ENCODE measurements at regions not wholly inside any gene's neighbourhood (a gene's known extent, or its start where the extent isn't known, plus 50 kb on each side); places are given as distances from the start of the nearest gene placed in this dataset.

- intact Hi-C loops (cut with micrococcal nuclease): no loop called here
- H3K4me1 Mint-ChIP-seq: no peaks in the 10 kb centered on the region
- ChIA-PET CTCF (no interaction called here), POLR2A (no interaction called here)
- no peaks in the 10 kb centered on the region for H3K27me3 Mint-ChIP-seq
- no peaks in the 10 kb centered on the region for H3K36me3 Mint-ChIP-seq (ENCODE audit: low read depth)
- no peak overlapping the region for H3K4me3 Mint-ChIP-seq
- H3K9me3 Mint-ChIP-seq: peaks cover 2% of the 10 kb centered on the region
- ATAC-seq (ENCODE audit: low read depth) (no peak), DNase-seq (no peak)
- H3K27ac Mint-ChIP-seq: no peak overlapping the region
- TF ChIP-seq CTCF (IDR thresholded peaks at IDR 0.05): peak; percentile 19
These were observed 519.1 kb downstream of the CDH9 start for GRCh38 chr5:26519245-26519644.

- no peak for ATAC-seq (ENCODE audit: low read depth)
- ChIA-PET CTCF (no interaction called here), POLR2A (no interaction called here)
- no peak for TF ChIP-seq CTCF (IDR thresholded peaks at IDR 0.05)
- no peak for DNase-seq
- H3K9me3 Mint-ChIP-seq: peaks cover 2% of the 10 kb centered on the region
- no peak overlapping the region for H3K27ac Mint-ChIP-seq
- no peaks in the 10 kb centered on the region for H3K4me1 Mint-ChIP-seq
- intact Hi-C loops (cut with micrococcal nuclease): no loop called here
- no peaks in the 10 kb centered on the region for H3K27me3 Mint-ChIP-seq
- H3K4me3 Mint-ChIP-seq: no peak overlapping the region
- no peaks in the 10 kb centered on the region for H3K36me3 Mint-ChIP-seq (ENCODE audit: low read depth)
These were observed 520.3 kb downstream of the CDH9 start for GRCh38 chr5:26518065-26518464.

- no peak for TF ChIP-seq CTCF (IDR thresholded peaks at IDR 0.05)
- ChIA-PET CTCF (no interaction called here), POLR2A (no interaction called here)
- H3K27me3 Mint-ChIP-seq: no peaks in the 10 kb centered on the region
- H3K9me3 Mint-ChIP-seq: peaks cover 9% of the 10 kb centered on the region
- ATAC-seq (ENCODE audit: low read depth) (no peak), DNase-seq (no peak)
- no peak overlapping the region for H3K4me3 Mint-ChIP-seq
- no peaks in the 10 kb centered on the region for H3K36me3 Mint-ChIP-seq (ENCODE audit: low read depth)
- H3K4me1 Mint-ChIP-seq: no peaks in the 10 kb centered on the region
- H3K27ac Mint-ChIP-seq: no peak overlapping the region
- intact Hi-C loops (cut with micrococcal nuclease): no loop called here
These were observed 539.4 kb downstream of the CDH9 start for GRCh38 chr5:26498972-26499371.

GRCh38 chr5:26495437-26495836, 542.9 kb downstream of the CDH9 start:
- no peak for DNase-seq
- Mint-ChIP-seq H3K4me3 (no peak overlapping the region), H3K36me3 (ENCODE audit: low read depth) (no peaks in the 10 kb centered on the region), H3K27ac (no peak overlapping the region), H3K4me1 (no peaks in the 10 kb centered on the region), H3K9me3 (peaks cover 8% of the 10 kb centered on the region), H3K27me3 (no peaks in the 10 kb centered on the region)
- ATAC-seq (ENCODE audit: low read depth): no peak
- ChIA-PET CTCF (no interaction called here), POLR2A (no interaction called here)
- TF ChIP-seq CTCF (IDR thresholded peaks at IDR 0.05): no peak
- intact Hi-C loops (cut with micrococcal nuclease): no loop called here

- no peak for TF ChIP-seq CTCF (IDR thresholded peaks at IDR 0.05)
- POLR2A ChIA-PET: no interaction called here
- Mint-ChIP-seq H3K4me1 (no peaks in the 10 kb centered on the region), H3K9me3 (peaks cover 17% of the 10 kb centered on the region), H3K27me3 (no peaks in the 10 kb centered on the region), H3K36me3 (ENCODE audit: low read depth) (no peaks in the 10 kb centered on the region), H3K4me3 (no peak overlapping the region), H3K27ac (no peak overlapping the region)
- ATAC-seq (ENCODE audit: low read depth) (no peak), DNase-seq (no peak)
- intact Hi-C loops (cut with micrococcal nuclease): no loop called here
- CTCF ChIA-PET: no interaction called here
These were observed 545.4 kb downstream of the CDH9 start for GRCh38 chr5:26492906-26493459.

Measured in activated B cell treated with CpG ODN at 0.5 μM for 24 hours (primary cell).